Suprapubic skin (tissue), 4 donors: ENCODE measurements at regions not wholly inside any gene's neighbourhood (a gene's known extent, or its start where the extent isn't known, plus 50 kb on each side); places are given as distances from the start of the nearest gene placed in this dataset.

Source experiments
- DNase-seq, 2 donors: peaks; one replicate each; pipeline ENCODE4 v3.0.0-alpha.2; 2019; ENCODE audit warnings: low spot score in 2 of 2
- H3K27ac ChIP-seq: fragments of 200-600 bp; sonication (generic); one replicate; pipeline ENCODE4 v1.5.1; 2019
- H3K27me3 ChIP-seq: fragments of 200-600 bp; sonication (generic); one replicate; pipeline ENCODE4 v1.5.1; 2019
- H3K36me3 ChIP-seq: fragments of 200-600 bp; sonication (generic); one replicate; pipeline ENCODE4 v1.5.1; 2019
- H3K4me1 ChIP-seq: fragments of 200-600 bp; sonication (generic); one replicate; pipeline ENCODE4 v1.5.1; 2019
- H3K4me3 ChIP-seq: fragments of 200-600 bp; sonication (generic); one replicate; pipeline ENCODE4 v1.5.1; 2019; ENCODE audit warnings: mild to moderate bottlenecking
- H3K9me3 ChIP-seq: fragments of 200-600 bp; sonication (generic); one replicate; pipeline ENCODE4 v1.5.1; 2019
- CTCF ChIP-seq, 2 donors: fragments of 200-600 bp in 1 of 2; fragments of 450-650 bp in 1 of 2; sonication (generic) in 1 of 2; IDR thresholded peaks; one replicate each; pipeline ENCODE4 v1.5.1; 2016 to 2019; ENCODE audit warnings: antibody characterized with exemption in 2 of 2, mild to moderate bottlenecking in 1 of 2, moderate library complexity in 1 of 2
- EP300 ChIP-seq: sonication (generic); formaldehyde crosslinking; IDR thresholded peaks from one replicate; pipeline ENCODE4 v1.6.1; 2017; ENCODE audit warnings: antibody characterized with exemption
- POLR2A ChIP-seq, 2 donors: fragments of 450-650 bp; IDR thresholded peaks; one replicate each; pipeline ENCODE4 v1.6.1; 2017; ENCODE audit warnings: antibody characterized with exemption in 2 of 2, mild to moderate bottlenecking in 2 of 2, moderate library complexity in 2 of 2
- POLR2AphosphoS5 ChIP-seq, 3 donors: sonication (generic); formaldehyde crosslinking; IDR thresholded peaks; one replicate each; pipeline ENCODE4 v1.6.1; 2017; ENCODE audit warnings: antibody characterized with exemption in 3 of 3
- WGBS: methylation state at CpG from one replicate; pipeline ENCODE4 v1.1.5; 2018; 5-methylcytosine and 5-hydroxymethylcytosine counted together

GRCh38 chr17:13793951-13794350, 192.2 kb upstream of the HS3ST3A1 start:
- H3K27ac ChIP-seq, result no peak overlapping the region
- 85% methylated on average over 1 of the region's 1 CpG for WGBS
- TF ChIP-seq POLR2AphosphoS5 (IDR thresholded peaks at IDR 0.05) (no peak), EP300 (no peak), POLR2A (IDR thresholded peaks at IDR 0.05) (no peak), CTCF (IDR thresholded peaks at IDR 0.05) (no peak)
- H3K36me3 ChIP-seq, result no peaks in the 10 kb centered on the region
- H3K4me3 ChIP-seq, result no peak overlapping the region
- DNase-seq, result no peak
- no peaks in the 10 kb centered on the region for H3K9me3 ChIP-seq
- no peaks in the 10 kb centered on the region for H3K27me3 ChIP-seq
- no peaks in the 10 kb centered on the region for H3K4me1 ChIP-seq

- Histone ChIP-seq H3K4me1 (no peaks in the 10 kb centered on the region), H3K4me3 (no peak overlapping the region), H3K27me3 (no peaks in the 10 kb centered on the region), H3K27ac (no peak overlapping the region), H3K36me3 (no peaks in the 10 kb centered on the region), H3K9me3 (no peaks in the 10 kb centered on the region)
- TF ChIP-seq POLR2AphosphoS5 (IDR thresholded peaks at IDR 0.05) (no peak), POLR2A (IDR thresholded peaks at IDR 0.05) (no peak), EP300 (no peak), CTCF (IDR thresholded peaks at IDR 0.05) (no peak)
- no peak for DNase-seq
Observed at GRCh38 chr17:13797863-13798262, 196.1 kb upstream of the HS3ST3A1 start.

- H3K36me3 ChIP-seq, result no peaks in the 10 kb centered on the region
- H3K27me3 ChIP-seq, result no peaks in the 10 kb centered on the region
- no peaks in the 10 kb centered on the region for H3K4me1 ChIP-seq
- TF ChIP-seq EP300, result no peak
- no peak for TF ChIP-seq POLR2AphosphoS5 (IDR thresholded peaks at IDR 0.05)
- no peak for TF ChIP-seq CTCF (IDR thresholded peaks at IDR 0.05)
- no peak for TF ChIP-seq POLR2A (IDR thresholded peaks at IDR 0.05)
- DNase-seq, result no peak
- H3K4me3 ChIP-seq, result no peak overlapping the region
- H3K9me3 ChIP-seq, result no peaks in the 10 kb centered on the region
- 71% methylated on average over 5 of the region's 5 CpGs for WGBS
- no peak overlapping the region for H3K27ac ChIP-seq
Observed at GRCh38 chr17:13806092-13806491, 204.4 kb upstream of the HS3ST3A1 start.

GRCh38 chr17:13807103-13807502, 205.4 kb upstream of the HS3ST3A1 start:
- 83% methylated on average over 2 of the region's 3 CpGs for WGBS
- Histone ChIP-seq H3K36me3 (no peaks in the 10 kb centered on the region), H3K9me3 (no peaks in the 10 kb centered on the region), H3K27ac (no peak overlapping the region), H3K4me3 (no peak overlapping the region), H3K4me1 (no peaks in the 10 kb centered on the region), H3K27me3 (no peaks in the 10 kb centered on the region)
- no peak for TF ChIP-seq EP300
- TF ChIP-seq CTCF (IDR thresholded peaks at IDR 0.05), result no peak
- no peak for TF ChIP-seq POLR2AphosphoS5 (IDR thresholded peaks at IDR 0.05)
- no peak for TF ChIP-seq POLR2A (IDR thresholded peaks at IDR 0.05)
- no peak for DNase-seq

- Histone ChIP-seq H3K36me3 (no peaks in the 10 kb centered on the region), H3K4me3 (no peak overlapping the region)
- WGBS, result 96% methylated on average over 2 of the region's 2 CpGs
Observed at GRCh38 chr17:13812350-13812749, 210.6 kb upstream of the HS3ST3A1 start.

More at GRCh38 chr17:13812350-13812749, 210.6 kb upstream of the HS3ST3A1 start:
- Histone ChIP-seq H3K27me3 (no peaks in the 10 kb centered on the region), H3K4me1 (no peaks in the 10 kb centered on the region), H3K27ac (no peak overlapping the region), H3K9me3 (peaks cover 3% of the 10 kb centered on the region)
- no peak for DNase-seq
- no peak for TF ChIP-seq POLR2AphosphoS5 (IDR thresholded peaks at IDR 0.05)
- TF ChIP-seq EP300, result no peak
- TF ChIP-seq POLR2A (IDR thresholded peaks at IDR 0.05), result no peak
- TF ChIP-seq CTCF (IDR thresholded peaks at IDR 0.05), result no peak
